ENCODE measurements at regions not wholly inside any gene's neighbourhood (a gene's known extent, or its start where the extent isn't known, plus 50 kb on each side); places are given as distances from the start of the nearest gene placed in this dataset.

DNA sequence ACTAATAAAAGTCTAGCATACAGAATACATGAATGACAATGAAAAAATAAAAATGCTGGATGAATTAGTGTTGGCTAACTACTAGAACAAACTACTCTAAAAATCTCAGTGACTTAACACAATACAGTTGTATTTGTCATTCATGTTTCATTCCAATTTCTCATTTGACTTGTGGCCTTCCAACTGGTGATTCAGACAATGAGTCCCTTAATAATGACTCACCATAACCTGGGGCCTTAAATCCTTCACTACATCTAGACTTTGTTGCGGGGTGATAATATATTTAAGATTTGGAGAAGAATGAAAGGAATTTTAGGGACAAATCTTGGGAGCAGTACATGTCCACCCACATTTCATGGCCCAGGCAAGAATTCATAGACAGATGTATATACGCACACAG lies 90.5 kb upstream of the POM121L12 start:
- 80 to 89% methylated on average over 2 of the region's 2 CpGs for WGBS, 2 donors
- ATAC-seq = no peak
- TF ChIP-seq POLR2A (IDR thresholded peaks at IDR 0.05) = no peak
- TF ChIP-seq, protein P1, sequence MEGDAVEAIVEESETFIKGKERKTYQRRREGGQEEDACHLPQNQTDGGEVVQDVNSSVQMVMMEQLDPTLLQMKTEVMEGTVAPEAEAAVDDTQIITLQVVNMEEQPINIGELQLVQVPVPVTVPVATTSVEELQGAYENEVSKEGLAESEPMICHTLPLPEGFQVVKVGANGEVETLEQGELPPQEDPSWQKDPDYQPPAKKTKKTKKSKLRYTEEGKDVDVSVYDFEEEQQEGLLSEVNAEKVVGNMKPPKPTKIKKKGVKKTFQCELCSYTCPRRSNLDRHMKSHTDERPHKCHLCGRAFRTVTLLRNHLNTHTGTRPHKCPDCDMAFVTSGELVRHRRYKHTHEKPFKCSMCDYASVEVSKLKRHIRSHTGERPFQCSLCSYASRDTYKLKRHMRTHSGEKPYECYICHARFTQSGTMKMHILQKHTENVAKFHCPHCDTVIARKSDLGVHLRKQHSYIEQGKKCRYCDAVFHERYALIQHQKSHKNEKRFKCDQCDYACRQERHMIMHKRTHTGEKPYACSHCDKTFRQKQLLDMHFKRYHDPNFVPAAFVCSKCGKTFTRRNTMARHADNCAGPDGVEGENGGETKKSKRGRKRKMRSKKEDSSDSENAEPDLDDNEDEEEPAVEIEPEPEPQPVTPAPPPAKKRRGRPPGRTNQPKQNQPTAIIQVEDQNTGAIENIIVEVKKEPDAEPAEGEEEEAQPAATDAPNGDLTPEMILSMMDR (IDR thresholded peaks at IDR 0.05) = no peak

DNA sequence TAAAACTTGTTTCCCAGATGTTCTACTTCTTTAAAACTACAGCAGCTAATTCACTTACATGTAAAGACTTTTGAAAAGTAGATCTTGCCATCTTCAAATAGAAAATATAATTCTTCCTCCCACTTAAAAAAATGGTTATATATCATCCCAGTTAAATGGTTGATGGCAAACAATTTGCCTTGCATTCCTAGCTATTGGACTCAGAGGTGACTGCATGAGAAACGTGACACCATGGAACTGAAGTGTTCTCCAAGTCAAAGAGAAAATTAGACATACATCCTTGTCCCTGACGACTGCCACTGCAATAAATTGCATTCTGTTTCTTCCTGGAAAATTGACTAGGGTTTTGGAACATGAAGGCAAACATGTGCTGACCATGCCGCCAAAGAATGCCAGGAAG lies 95.0 kb upstream of the POM121L12 start:
- 34 to 37% methylated on average over 3 of the region's 3 CpGs for WGBS, 2 donors
- Histone ChIP-seq H3K4me3 (no peak overlapping the region), H3K27me3 (no peaks in the 10 kb centered on the region), H3K27ac (no peak overlapping the region), H3K4me1 (no peaks in the 10 kb centered on the region), H3K36me3 (replicated peaks in 1 of 2; ENCODE audit: insufficient read depth in 1 of 2, low read depth in 2 of 2) (no peaks in the 10 kb centered on the region), H3K9me3 (no peaks in the 10 kb centered on the region)
- no peak for TF ChIP-seq POLR2A (IDR thresholded peaks at IDR 0.05)
- TF ChIP-seq, protein P1 (IDR thresholded peaks at IDR 0.05) = no peak
- ATAC-seq (no peak), DNase-seq (no peak)
- intact Hi-C loops (cut with DNase I) = no loop called here

More for the DNA sequence above, 90.5 kb upstream of the POM121L12 start:
- no peaks in the 10 kb centered on the region for H3K27me3 ChIP-seq
- no peak overlapping the region for H3K27ac ChIP-seq
- no peaks in the 10 kb centered on the region for H3K4me1 ChIP-seq
- no peaks in the 10 kb centered on the region for H3K36me3 ChIP-seq (replicated peaks in 1 of 2; ENCODE audit: insufficient read depth in 1 of 2, low read depth in 2 of 2)
- intact Hi-C loops (cut with DNase I) = no loop called here
- no peak for DNase-seq
- no peaks in the 10 kb centered on the region for H3K9me3 ChIP-seq
- no peak overlapping the region for H3K4me3 ChIP-seq

DNA sequence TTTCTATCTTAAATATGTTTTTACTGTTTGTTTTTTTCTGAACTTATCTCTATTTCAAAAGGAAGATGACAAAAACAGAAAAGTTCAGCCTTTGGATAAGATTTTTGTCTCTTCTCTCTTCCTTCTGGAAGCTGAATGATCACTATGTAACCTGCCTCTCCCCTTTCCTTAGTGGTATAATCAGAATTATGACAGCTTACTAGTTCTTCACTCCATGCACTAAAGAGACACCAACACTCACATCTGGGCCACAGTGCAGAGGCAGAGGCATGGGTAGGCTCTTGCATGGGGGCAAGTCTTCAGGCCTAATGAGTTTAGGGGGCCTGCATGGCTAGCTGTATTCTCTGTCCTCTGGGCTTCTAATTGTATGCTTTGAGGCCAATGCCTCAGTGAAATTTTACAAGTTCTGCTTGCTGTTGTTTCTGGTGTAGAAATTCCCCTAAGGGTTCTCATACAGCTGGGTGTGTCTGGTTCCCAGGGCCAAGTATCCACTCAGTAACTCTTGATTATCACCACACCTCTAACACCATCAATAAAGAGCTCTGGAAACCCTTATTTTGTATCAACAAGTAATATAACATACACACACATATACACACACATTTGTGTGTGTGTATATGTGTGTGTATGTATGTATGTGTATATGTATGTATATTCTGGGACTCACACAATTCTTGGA lies 96.8 kb upstream of the POM121L12 start:
- no peaks in the 10 kb centered on the region for H3K4me1 ChIP-seq
- no peaks in the 10 kb centered on the region for H3K9me3 ChIP-seq
- intact Hi-C loops (cut with DNase I) = no loop called here
- no peak overlapping the region for H3K27ac ChIP-seq
- DNase-seq (no peak), ATAC-seq (no peak)
- no peaks in the 10 kb centered on the region for H3K27me3 ChIP-seq
- no peak overlapping the region for H3K4me3 ChIP-seq
- H3K36me3 ChIP-seq (replicated peaks in 1 of 2; ENCODE audit: insufficient read depth in 1 of 2, low read depth in 2 of 2) = no peaks in the 10 kb centered on the region
- TF ChIP-seq, protein P1 (IDR thresholded peaks at IDR 0.05) = no peak
- TF ChIP-seq POLR2A (IDR thresholded peaks at IDR 0.05) = no peak

DNA sequence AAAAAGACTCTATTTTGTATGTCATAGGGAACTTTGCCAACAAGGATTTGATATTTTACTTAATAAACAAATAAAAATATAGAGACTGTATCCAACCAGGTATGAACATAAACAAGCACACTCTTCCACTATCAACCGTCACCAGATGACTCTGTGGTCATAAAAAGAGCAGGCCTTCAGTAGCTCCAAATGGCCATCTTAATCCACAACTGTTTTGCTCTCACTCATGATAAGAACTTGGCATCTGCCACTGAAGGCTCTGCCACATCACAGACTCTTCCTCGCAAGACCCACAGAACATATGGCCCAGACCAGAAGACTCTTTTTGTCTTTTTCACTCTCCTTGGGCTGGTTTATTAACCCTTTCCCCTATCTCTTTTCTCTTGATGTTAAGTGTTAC lies 98.7 kb upstream of the POM121L12 start:
- WGBS, 2 donors = 23 to 29% methylated on average over 2 of the region's 2 CpGs
- Histone ChIP-seq H3K9me3 (no peaks in the 10 kb centered on the region), H3K27ac (no peak overlapping the region), H3K4me3 (no peak overlapping the region), H3K4me1 (no peaks in the 10 kb centered on the region), H3K36me3 (replicated peaks in 1 of 2; ENCODE audit: insufficient read depth in 1 of 2, low read depth in 2 of 2) (no peaks in the 10 kb centered on the region), H3K27me3 (no peaks in the 10 kb centered on the region)
- no peak for ATAC-seq
- intact Hi-C loops (cut with DNase I) = no loop called here
- no peak for TF ChIP-seq POLR2A (IDR thresholded peaks at IDR 0.05)
- TF ChIP-seq, protein P1 (IDR thresholded peaks at IDR 0.05) = no peak
- no peak for DNase-seq

DNA sequence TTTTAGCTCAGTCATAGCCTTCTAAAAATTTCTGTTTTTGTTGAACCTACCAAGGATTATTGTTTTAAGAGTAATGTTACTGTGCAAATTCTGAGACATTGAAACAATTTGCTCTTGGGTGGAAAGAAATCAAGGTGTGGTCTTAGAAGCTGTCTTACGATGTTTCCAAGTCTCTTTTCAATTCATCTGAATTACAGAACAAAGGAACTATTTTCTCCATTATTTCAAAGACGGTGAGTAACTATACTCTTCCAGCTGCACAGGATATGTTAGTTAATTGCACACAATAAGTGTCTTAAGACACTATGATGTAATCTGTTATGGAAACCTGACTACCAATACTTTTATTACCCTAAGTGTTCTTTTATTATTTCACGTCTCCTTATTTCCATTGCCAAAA lies 106.8 kb upstream of the POM121L12 start:
- no peak overlapping the region for H3K27ac ChIP-seq
- no peak for TF ChIP-seq POLR2A (IDR thresholded peaks at IDR 0.05)
- TF ChIP-seq, protein P1 (IDR thresholded peaks at IDR 0.05) = no peak
- DNase-seq (no peak), ATAC-seq (no peak)
- no peaks in the 10 kb centered on the region for H3K9me3 ChIP-seq
- no peaks in the 10 kb centered on the region for H3K4me1 ChIP-seq
- intact Hi-C loops (cut with DNase I) = no loop called here
- no peaks in the 10 kb centered on the region for H3K36me3 ChIP-seq (replicated peaks in 1 of 2; ENCODE audit: insufficient read depth in 1 of 2, low read depth in 2 of 2)
- no peak overlapping the region for H3K4me3 ChIP-seq
- 58 to 71% methylated on average over 3 of the region's 3 CpGs for whole genome bisulfite sequencing, 2 donors
- no peaks in the 10 kb centered on the region for H3K27me3 ChIP-seq

Measured in body of pancreas (tissue), 4 donors.